HCT116 (cell line): ENCODE measurements at regions not wholly inside any gene's neighbourhood (a gene's known extent, or its start where the extent isn't known, plus 50 kb on each side); places are given as distances from the start of the nearest gene placed in this dataset.
A peak's percentile ranks its signal among the peaks of the same experiment; 100 is the strongest.

Experiments used
- ATAC-seq: fragments of 200-7000 bp; cut with Tn5 transposase; 2 replicates; pipeline ENCODE4 v1.9.1; 2020; ENCODE audit warnings: mild to moderate bottlenecking, moderate library complexity
- BruUV-seq: library from RNA; stranded (reverse); fragments of 400-500 nt; replicated peaks from 2 replicates; lab custom pipeline; 2021; lab: Mats Ljungman, UMichigan
- CTCF ChIA-PET: fragments of 300-600 bp; sonication (Branson Sonifier 250); formaldehyde crosslinking; loops from one replicate; lab custom pipeline; 2021; ENCODE audit warnings: antibody characterized with exemption; lab: Charles Lee
- POLR2A ChIA-PET: fragments of 300-600, 350-600 bp; sonication (Branson Sonifier 250); formaldehyde crosslinking; loops from one replicate; lab custom pipeline; 2021; ENCODE audit warnings: antibody characterized with exemption; lab: Charles Lee
- RAD21 ChIA-PET, 2 experiments: fragments of 300-600 bp; sonication (Branson Sonifier 250); formaldehyde crosslinking; loops; one replicate each; lab custom pipeline; 2023; ENCODE audit warnings: low total read pairs in 2 of 2; ENCODE audit not compliant: uncharacterized antibody in 2 of 2, unreplicated experiment in 2 of 2, low non-redundant PET in 1 of 2; lab: Charles Lee
- DNase-seq: peaks from one replicate; pipeline ENCODE4 v3.0.0-alpha.2; 2010; ENCODE audit warnings: low read depth, low spot score
- H2AFZ ChIP-seq: fragments of 200-600 bp; shearing (Covaris generic), sonication (generic); 2 replicates; pipeline ENCODE4 v1.6.1; 2017; ENCODE audit warnings: low read depth, mixed run types, mixed read lengths, antibody characterized with exemption, low read length; ENCODE audit not compliant: poor library complexity, severe bottlenecking
- H3K27ac ChIP-seq: 2 replicates; pipeline ENCODE4 v1.5.1; 2012; ENCODE audit warnings: low read depth, low read length
- H3K27me3 ChIP-seq: fragments of 200-600 bp; sonication (generic); 2 replicates; pipeline ENCODE4 v1.6.1; 2016; ENCODE audit warnings: mixed run types, low read length, mixed read lengths; ENCODE audit not compliant: insufficient read depth
- H3K36me3 ChIP-seq, 2 experiments: fragments of 200-500 bp in 1 of 2; fragments of 200-600 bp in 1 of 2; sonication (Bioruptor generic) in 1 of 2; sonication (generic) in 1 of 2; 2 replicates each; pipeline versions ENCODE4 v1.5.1 to v1.6.1; 2014 to 2016; ENCODE audit warnings: low read length in 2 of 2, inconsistent platforms in 1 of 2, mixed read lengths in 1 of 2, mixed run types in 1 of 2; ENCODE audit not compliant: insufficient read depth in 2 of 2, control insufficient read depth in 1 of 2
- H3K4me1 ChIP-seq, 2 experiments: fragments of 200-600 bp in 1 of 2; sonication (generic) in 1 of 2; 2 replicates each; pipeline versions ENCODE4 v1.5.1 to v1.6.1; 2012 to 2017; ENCODE audit warnings: low read length in 2 of 2, inconsistent platforms in 1 of 2, mild to moderate bottlenecking in 1 of 2, mixed read lengths in 1 of 2, mixed run types in 1 of 2, moderate library complexity in 1 of 2; ENCODE audit not compliant: insufficient read depth in 2 of 2, control insufficient read depth in 1 of 2
- H3K4me2 ChIP-seq: fragments of 200-600 bp; sonication (generic); 2 replicates; pipeline ENCODE4 v1.6.1; 2017; ENCODE audit warnings: mixed run types, low read length, mixed read lengths
- H3K4me3 ChIP-seq, 2 experiments: fragments of 200-600 bp in 1 of 2; sonication (generic) in 1 of 2; replicated peaks in 1 of 2; 2 replicates each; pipeline ENCODE4 v1.5.1; 2011 to 2016; ENCODE audit warnings: low read length in 2 of 2, control low read depth in 1 of 2, low read depth in 1 of 2, mild to moderate bottlenecking in 1 of 2, mixed read lengths in 1 of 2, mixed run types in 1 of 2
- H3K79me2 ChIP-seq: fragments of 200-600 bp; sonication (generic); 2 replicates; pipeline ENCODE4 v1.6.1; 2017; ENCODE audit warnings: mild to moderate bottlenecking, mixed run types, low read length, moderate library complexity, mixed read lengths; ENCODE audit not compliant: insufficient read depth
- H3K9ac ChIP-seq: fragments of 200-600 bp; sonication (generic); 2 replicates; pipeline ENCODE4 v1.6.1; 2016; ENCODE audit warnings: low read length, mixed read lengths
- H3K9me2 ChIP-seq: fragments of 200-600 bp; sonication (generic), shearing (Covaris generic); 2 replicates; pipeline ENCODE4 v1.6.1; 2017; ENCODE audit warnings: mixed run types, mild to moderate bottlenecking, moderate library complexity; ENCODE audit not compliant: insufficient read depth
- H3K9me3 ChIP-seq, 2 experiments: fragments of 200-500 bp in 1 of 2; fragments of 200-600 bp in 1 of 2; sonication (Bioruptor generic) in 1 of 2; sonication (generic) in 1 of 2; 2 replicates each; pipeline ENCODE4 v1.6.1; 2014 to 2017; ENCODE audit warnings: low read length in 2 of 2, mixed read lengths in 2 of 2, inconsistent platforms in 1 of 2, low read depth in 1 of 2, mild to moderate bottlenecking in 1 of 2, mixed run types in 1 of 2, moderate library complexity in 1 of 2; ENCODE audit not compliant: control insufficient read depth in 1 of 2, insufficient read depth in 1 of 2
- H4K20me1 ChIP-seq: fragments of 200-600 bp; sonication (generic), shearing (Covaris generic); 2 replicates; pipeline ENCODE4 v1.6.1; 2017; ENCODE audit warnings: mixed run types, mild to moderate bottlenecking, moderate library complexity; ENCODE audit not compliant: insufficient read depth
- CEBPB ChIP-seq: IDR thresholded peaks from 2 replicates; pipeline ENCODE4 v1.6.1; 2012; ENCODE audit warnings: low read depth
- CTCF ChIP-seq, 3 experiments: fragments of 200-600 bp in 1 of 3; sonication (generic) in 1 of 3; IDR thresholded peaks in 2 of 3; conservative IDR thresholded peaks in 1 of 3; 2 replicates each; pipeline ENCODE4 v1.5.1; 2012 to 2017; ENCODE audit warnings: low read depth in 2 of 3, low read length in 2 of 3, antibody characterized with exemption in 1 of 3, borderline replicate concordance in 1 of 3, control low read depth in 1 of 3, mild to moderate bottlenecking in 1 of 3, mixed read lengths in 1 of 3, mixed run types in 1 of 3, moderate library complexity in 1 of 3; ENCODE audit not compliant: insufficient read depth in 1 of 3
- FOSL1 ChIP-seq: IDR thresholded peaks from 2 replicates; pipeline ENCODE4 v1.6.1; 2012; ENCODE audit warnings: low read depth
- ZFX ChIP-seq: fragments of 450-650 bp; IDR thresholded peaks from 2 replicates; pipeline ENCODE4 v1.6.1; 2017
- intact Hi-C: fragments of 100-400 bp; cut with micrococcal nuclease; formaldehyde crosslinking; loops from 2 replicates; pipeline ENCODE4 v1.10.0; 2022

- TF ChIP-seq CTCF (IDR thresholded peaks at IDR 0.05 in 2 of 3, conservative IDR thresholded peaks at IDR 0.05 in 1 of 3; ENCODE audit: borderline replicate concordance in 1 of 3, insufficient read depth in 1 of 3, low read depth in 2 of 3, low read length in 2 of 3): no peak
Measured at GRCh38 chr10:117442521-117442920, 67.3 kb upstream of the PDZD8 start (continued).

GRCh38 chr10:117441812-117442443, 66.7 kb upstream of the PDZD8 start:
- no peaks in the 10 kb centered on the region for H3K9me3 ChIP-seq
- RAD21 ChIA-PET: interaction anchor here in 1 of 2 experiments (0.5 to 0.9 kb wide), 2 partner anchors 17 to 38 kb away, joined by 3 read pairs; no protein-coding TSS in a partner anchor
- H4K20me1 ChIP-seq: no peaks in the 10 kb centered on the region
- DNase-seq: no peak
- no peak overlapping the region for H3K4me3 ChIP-seq
- no peak overlapping the region for H3K27ac ChIP-seq
- H3K9me2 ChIP-seq: no peaks in the 10 kb centered on the region
- H3K36me3 ChIP-seq: no peaks in the 10 kb centered on the region
- no TSS peak for BruUV-seq
- CTCF ChIA-PET: interaction anchor here (0.8 to 2.2 kb wide), 27 partner anchors 10 to 1122 kb away, joined by 4 to 92 read pairs (median 10); no protein-coding TSS in a partner anchor
- intact Hi-C loops: no loop called here
- TF ChIP-seq CEBPB (no peak), ZFX (no peak), CTCF (IDR thresholded peaks at IDR 0.05 in 2 of 3, conservative IDR thresholded peaks at IDR 0.05 in 1 of 3; ENCODE audit: borderline replicate concordance in 1 of 3, insufficient read depth in 1 of 3, low read depth in 2 of 3, low read length in 2 of 3) (0 out of 6 replicates have a peak, but pooled peaks of 1 of the 3 experiments have one; percentile 5), FOSL1 (0 out of 2 replicates have a peak, but pooled peaks have one; percentile 19)
- TF ChIP-seq, all 23 proteins: peak for 2
- H3K9ac ChIP-seq: no peak overlapping the region
- peak overlapping the region; percentile 71 for H2AFZ ChIP-seq
- H3K4me2 ChIP-seq: peak overlapping the region; percentile 0; the same call in 1 of the 2 replicates
- no peaks in the 10 kb centered on the region; the same call in 1 of the 2 replicates for H3K27me3 ChIP-seq
- H3K79me2 ChIP-seq: no peaks in the 10 kb centered on the region
- H3K4me1 ChIP-seq: peaks cover 2 to 19% of the 10 kb centered on the region in 2 experiments; a peak in 2 of 4 replicates
- POLR2A ChIA-PET: interaction anchor here (1.3 to 1.4 kb wide), 2 partner anchors 9 to 19 kb away, joined by 5 to 7 read pairs; no protein-coding TSS in a partner anchor
- ATAC-seq: peak; percentile 13
